Esophagus muscularis mucosa (tissue), 4 donors: ENCODE measurements at regions not wholly inside any gene's neighbourhood (a gene's known extent, or its start where the extent isn't known, plus 50 kb on each side); places are given as distances from the start of the nearest gene placed in this dataset.

Source experiments
- EP300 ChIP-seq: sonication (generic); formaldehyde crosslinking; IDR thresholded peaks from one replicate; pipeline ENCODE4 v1.6.1; 2017; ENCODE audit warnings: antibody characterized with exemption
- POLR2A ChIP-seq: fragments of 450-650 bp; IDR thresholded peaks from one replicate; pipeline ENCODE4 v1.6.1; 2017; ENCODE audit warnings: antibody characterized with exemption, moderate library complexity, mild to moderate bottlenecking, low read depth
- POLR2AphosphoS5 ChIP-seq, 2 donors: sonication (generic); formaldehyde crosslinking; IDR thresholded peaks; one replicate each; pipeline ENCODE4 v1.6.1; 2017; ENCODE audit warnings: antibody characterized with exemption in 2 of 2
- TF ChIP-seq, protein P1 (sequence below), 3 experiments: fragments of 200-600 bp in 2 of 3; fragments of 450-650 bp in 1 of 3; sonication (generic) in 2 of 3; IDR thresholded peaks; one replicate each; pipeline ENCODE4 v1.5.1; 2017 to 2019; ENCODE audit warnings: antibody characterized with exemption in 3 of 3, mild to moderate bottlenecking in 2 of 3, moderate library complexity in 1 of 3

DNA sequence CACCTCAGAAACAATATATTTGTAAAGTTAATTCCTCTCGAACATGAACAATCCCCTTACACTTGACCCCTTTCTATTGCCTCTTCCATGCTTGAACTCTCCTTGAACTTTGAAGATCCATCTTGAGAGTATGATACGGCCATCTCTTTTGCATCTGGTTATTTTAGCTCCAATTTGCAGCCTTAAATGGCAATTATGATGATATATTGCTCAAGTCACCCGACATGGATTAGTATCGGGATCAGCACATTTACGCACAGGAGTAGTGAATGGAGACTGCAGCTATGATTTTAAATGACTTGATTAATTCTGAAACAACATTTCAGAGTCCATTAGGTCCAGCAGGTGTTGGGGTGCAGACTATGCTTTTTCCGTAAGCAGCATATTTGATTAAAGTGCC, 143.8 kb upstream of the PAQR3 start:
- TF ChIP-seq POLR2AphosphoS5 (IDR thresholded peaks at IDR 0.05) = no peak
- no peak for TF ChIP-seq POLR2A
- TF ChIP-seq, protein P1, sequence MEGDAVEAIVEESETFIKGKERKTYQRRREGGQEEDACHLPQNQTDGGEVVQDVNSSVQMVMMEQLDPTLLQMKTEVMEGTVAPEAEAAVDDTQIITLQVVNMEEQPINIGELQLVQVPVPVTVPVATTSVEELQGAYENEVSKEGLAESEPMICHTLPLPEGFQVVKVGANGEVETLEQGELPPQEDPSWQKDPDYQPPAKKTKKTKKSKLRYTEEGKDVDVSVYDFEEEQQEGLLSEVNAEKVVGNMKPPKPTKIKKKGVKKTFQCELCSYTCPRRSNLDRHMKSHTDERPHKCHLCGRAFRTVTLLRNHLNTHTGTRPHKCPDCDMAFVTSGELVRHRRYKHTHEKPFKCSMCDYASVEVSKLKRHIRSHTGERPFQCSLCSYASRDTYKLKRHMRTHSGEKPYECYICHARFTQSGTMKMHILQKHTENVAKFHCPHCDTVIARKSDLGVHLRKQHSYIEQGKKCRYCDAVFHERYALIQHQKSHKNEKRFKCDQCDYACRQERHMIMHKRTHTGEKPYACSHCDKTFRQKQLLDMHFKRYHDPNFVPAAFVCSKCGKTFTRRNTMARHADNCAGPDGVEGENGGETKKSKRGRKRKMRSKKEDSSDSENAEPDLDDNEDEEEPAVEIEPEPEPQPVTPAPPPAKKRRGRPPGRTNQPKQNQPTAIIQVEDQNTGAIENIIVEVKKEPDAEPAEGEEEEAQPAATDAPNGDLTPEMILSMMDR (IDR thresholded peaks at IDR 0.05) = no peak
- peak; percentile 10 for TF ChIP-seq EP300
